HEK293T (cell line): ENCODE measurements at regions not wholly inside any gene's neighbourhood (a gene's known extent, or its start where the extent isn't known, plus 50 kb on each side); places are given as distances from the start of the nearest gene placed in this dataset.

Experiments used
- CTCF ChIA-PET: fragments of 350-600 bp; formaldehyde crosslinking; extraction: SDS; loops from one replicate; lab custom pipeline; 2021; ENCODE audit warnings: antibody characterized with exemption, inconsistent platforms; lab: Yijun Ruan, JAX
- POLR2A ChIA-PET: fragments of 350-600 bp; formaldehyde crosslinking; extraction: SDS; loops from one replicate; lab custom pipeline; 2020; ENCODE audit warnings: antibody characterized with exemption, inconsistent platforms; lab: Yijun Ruan, JAX
- DNase-seq: peaks from one replicate; pipeline ENCODE4 v3.0.0; 2012; ENCODE audit warnings: mixed read lengths; ENCODE audit errors: extremely low spot score
- ARNT ChIP-seq: fragments of 450-650 bp; IDR thresholded peaks from 2 replicates; pipeline ENCODE4 v1.6.1; 2017; ENCODE audit warnings: mild to moderate bottlenecking
- BHLHE40 ChIP-seq: fragments of 450-650 bp; IDR thresholded peaks from 2 replicates; pipeline ENCODE4 v1.6.1; 2016; ENCODE audit warnings: mild to moderate bottlenecking, moderate library complexity, borderline replicate concordance
- CTBP1 ChIP-seq: fragments of 450-650 bp; IDR thresholded peaks from 2 replicates; pipeline ENCODE4 v1.6.1; 2016; ENCODE audit warnings: borderline replicate concordance
- ELF4 ChIP-seq: fragments of 450-650 bp; IDR thresholded peaks from 2 replicates; pipeline ENCODE4 v1.6.1; 2017; ENCODE audit warnings: antibody characterized with exemption
- FOXA1 ChIP-seq: fragments of 450-650 bp; IDR thresholded peaks from 2 replicates; pipeline ENCODE4 v1.6.1; 2016; ENCODE audit warnings: mild to moderate bottlenecking
- FOXK2 ChIP-seq: fragments of 450-650 bp; IDR thresholded peaks from 2 replicates; pipeline ENCODE4 v1.6.1; 2016; ENCODE audit warnings: mild to moderate bottlenecking
- FOXM1 ChIP-seq: fragments of 450-650 bp; IDR thresholded peaks from 2 replicates; pipeline ENCODE4 v1.6.1; 2017; ENCODE audit warnings: mild to moderate bottlenecking, borderline replicate concordance
- HDGF ChIP-seq: fragments of 450-650 bp; IDR thresholded peaks from 2 replicates; pipeline ENCODE4 v1.6.1; 2017; ENCODE audit warnings: antibody characterized with exemption, borderline replicate concordance
- L3MBTL2 ChIP-seq: fragments of 450-650 bp; conservative IDR thresholded peaks from 2 replicates; pipeline ENCODE4 v1.6.1; 2016; ENCODE audit warnings: mild to moderate bottlenecking
- LEF1 ChIP-seq: fragments of 450-650 bp; IDR thresholded peaks from 2 replicates; pipeline ENCODE4 v1.6.1; 2017; ENCODE audit warnings: mild to moderate bottlenecking, borderline replicate concordance
- NFRKB ChIP-seq: fragments of 450-650 bp; IDR thresholded peaks from 2 replicates; pipeline ENCODE4 v1.6.1; 2016; ENCODE audit warnings: mild to moderate bottlenecking, moderate library complexity
- PKNOX1 ChIP-seq: fragments of 450-650 bp; IDR thresholded peaks from 2 replicates; pipeline ENCODE4 v1.6.1; 2016
- SP1 ChIP-seq: fragments of 450-650 bp; IDR thresholded peaks from 2 replicates; pipeline ENCODE4 v1.6.1; 2017
- SUZ12 ChIP-seq: fragments of 450-650 bp; IDR thresholded peaks from 2 replicates; pipeline ENCODE4 v1.6.1; 2016; ENCODE audit warnings: mild to moderate bottlenecking
- TARDBP ChIP-seq: fragments of 450-650 bp; IDR thresholded peaks from 2 replicates; pipeline ENCODE4 v1.6.1; 2016
- ZNF384 ChIP-seq: fragments of 450-650 bp; IDR thresholded peaks from 2 replicates; pipeline ENCODE4 v1.6.1; 2016

GRCh38 chr12:5293773-5294172 lies 138.1 kb upstream of the NTF3 start:
- ChIA-PET CTCF (interaction anchor here (1.0 kb wide), 1 partner anchor 9 kb away, joined by 3 read pairs; no protein-coding TSS in a partner anchor), POLR2A (no interaction called here)
- TF ChIP-seq ARNT (no peak), LEF1 (no peak), HDGF (no peak), FOXM1 (no peak), ZNF384 (no peak), SP1 (no peak), SUZ12 (no peak), FOXA1 (no peak), TARDBP (no peak), CTBP1 (no peak), NFRKB (no peak), PKNOX1 (no peak), BHLHE40 (no peak), L3MBTL2 (no peak)

GRCh38 chr12:5294274-5295070 lies 137.4 kb upstream of the NTF3 start:
- TF ChIP-seq CTBP1 (no peak), ARNT (no peak), SP1 (no peak), TARDBP (no peak), L3MBTL2 (no peak), LEF1 (no peak), FOXM1 (no peak), HDGF (no peak), ELF4 (no peak), ZNF384 (no peak), PKNOX1 (no peak), BHLHE40 (no peak), NFRKB (no peak), SUZ12 (no peak), FOXK2 (no peak), FOXA1 (no peak)
- POLR2A ChIA-PET: no interaction called here
- DNase-seq: no peak
- CTCF ChIA-PET: no interaction called here

More at GRCh38 chr12:5293773-5294172, 138.1 kb upstream of the NTF3 start:
- DNase-seq: no peak

GRCh38 chr12:5295151-5295550 lies 136.8 kb upstream of the NTF3 start:
- CTCF ChIA-PET: no interaction called here
- TF ChIP-seq FOXM1 (no peak), SUZ12 (no peak), PKNOX1 (no peak), BHLHE40 (no peak), CTBP1 (no peak), TARDBP (no peak), ELF4 (no peak), NFRKB (no peak), HDGF (no peak), L3MBTL2 (no peak), SP1 (no peak), FOXK2 (no peak), ARNT (no peak), ZNF384 (no peak)
- DNase-seq: no peak
- POLR2A ChIA-PET: no interaction called here

- TF ChIP-seq PKNOX1 (no peak), ARNT (no peak), FOXK2 (no peak), TARDBP (no peak), ZNF384 (no peak), ELF4 (no peak)
- CTCF ChIA-PET: no interaction called here
- no peak for DNase-seq
- POLR2A ChIA-PET: no interaction called here
These were observed 135.9 kb upstream of the NTF3 start for GRCh38 chr12:5295996-5296395.

GRCh38 chr12:5301539-5301938 lies 130.4 kb upstream of the NTF3 start:
- POLR2A ChIA-PET: no interaction called here
- no peak for DNase-seq
- no peak for TF ChIP-seq TARDBP
- CTCF ChIA-PET: no interaction called here

GRCh38 chr12:5305425-5305824 lies 126.5 kb upstream of the NTF3 start:
- CTCF ChIA-PET: no interaction called here
- POLR2A ChIA-PET: no interaction called here
- no peak for DNase-seq
- TF ChIP-seq PKNOX1: no peak
- no peak for TF ChIP-seq FOXA1
- no peak for TF ChIP-seq LEF1
- no peak for TF ChIP-seq FOXK2
- no peak for TF ChIP-seq CTBP1
- no peak for TF ChIP-seq SUZ12
- TF ChIP-seq ZNF384: no peak
- no peak for TF ChIP-seq FOXM1
- no peak for TF ChIP-seq BHLHE40
- TF ChIP-seq ARNT: no peak
